HEK293T (cell line): ENCODE measurements at regions not wholly inside any gene's neighbourhood (a gene's known extent, or its start where the extent isn't known, plus 50 kb on each side); places are given as distances from the start of the nearest gene placed in this dataset.

Experiments used
- CTCF ChIA-PET: fragments of 350-600 bp; formaldehyde crosslinking; extraction: SDS; loops from one replicate; lab custom pipeline; 2021; ENCODE audit warnings: antibody characterized with exemption, inconsistent platforms; lab: Yijun Ruan, JAX
- POLR2A ChIA-PET: fragments of 350-600 bp; formaldehyde crosslinking; extraction: SDS; loops from one replicate; lab custom pipeline; 2020; ENCODE audit warnings: antibody characterized with exemption, inconsistent platforms; lab: Yijun Ruan, JAX
- DNase-seq: peaks from one replicate; pipeline ENCODE4 v3.0.0; 2012; ENCODE audit warnings: mixed read lengths; ENCODE audit errors: extremely low spot score
- ARNT ChIP-seq: fragments of 450-650 bp; IDR thresholded peaks from 2 replicates; pipeline ENCODE4 v1.6.1; 2017; ENCODE audit warnings: mild to moderate bottlenecking
- BHLHE40 ChIP-seq: fragments of 450-650 bp; IDR thresholded peaks from 2 replicates; pipeline ENCODE4 v1.6.1; 2016; ENCODE audit warnings: mild to moderate bottlenecking, moderate library complexity, borderline replicate concordance
- CTBP1 ChIP-seq: fragments of 450-650 bp; IDR thresholded peaks from 2 replicates; pipeline ENCODE4 v1.6.1; 2016; ENCODE audit warnings: borderline replicate concordance
- ELF4 ChIP-seq: fragments of 450-650 bp; IDR thresholded peaks from 2 replicates; pipeline ENCODE4 v1.6.1; 2017; ENCODE audit warnings: antibody characterized with exemption
- FOXA1 ChIP-seq: fragments of 450-650 bp; IDR thresholded peaks from 2 replicates; pipeline ENCODE4 v1.6.1; 2016; ENCODE audit warnings: mild to moderate bottlenecking
- FOXK2 ChIP-seq: fragments of 450-650 bp; IDR thresholded peaks from 2 replicates; pipeline ENCODE4 v1.6.1; 2016; ENCODE audit warnings: mild to moderate bottlenecking
- FOXM1 ChIP-seq: fragments of 450-650 bp; IDR thresholded peaks from 2 replicates; pipeline ENCODE4 v1.6.1; 2017; ENCODE audit warnings: mild to moderate bottlenecking, borderline replicate concordance
- HDGF ChIP-seq: fragments of 450-650 bp; IDR thresholded peaks from 2 replicates; pipeline ENCODE4 v1.6.1; 2017; ENCODE audit warnings: antibody characterized with exemption, borderline replicate concordance
- L3MBTL2 ChIP-seq: fragments of 450-650 bp; conservative IDR thresholded peaks from 2 replicates; pipeline ENCODE4 v1.6.1; 2016; ENCODE audit warnings: mild to moderate bottlenecking
- LEF1 ChIP-seq: fragments of 450-650 bp; IDR thresholded peaks from 2 replicates; pipeline ENCODE4 v1.6.1; 2017; ENCODE audit warnings: mild to moderate bottlenecking, borderline replicate concordance
- NFRKB ChIP-seq: fragments of 450-650 bp; IDR thresholded peaks from 2 replicates; pipeline ENCODE4 v1.6.1; 2016; ENCODE audit warnings: mild to moderate bottlenecking, moderate library complexity
- SP1 ChIP-seq: fragments of 450-650 bp; IDR thresholded peaks from 2 replicates; pipeline ENCODE4 v1.6.1; 2017
- SUZ12 ChIP-seq: fragments of 450-650 bp; IDR thresholded peaks from 2 replicates; pipeline ENCODE4 v1.6.1; 2016; ENCODE audit warnings: mild to moderate bottlenecking
- TARDBP ChIP-seq: fragments of 450-650 bp; IDR thresholded peaks from 2 replicates; pipeline ENCODE4 v1.6.1; 2016
- ZNF384 ChIP-seq: fragments of 450-650 bp; IDR thresholded peaks from 2 replicates; pipeline ENCODE4 v1.6.1; 2016
- TF ChIP-seq, protein P1 (sequence below): fragments of 450-650 bp; IDR thresholded peaks from 2 replicates; pipeline ENCODE4 v1.6.1; 2016

DNA sequence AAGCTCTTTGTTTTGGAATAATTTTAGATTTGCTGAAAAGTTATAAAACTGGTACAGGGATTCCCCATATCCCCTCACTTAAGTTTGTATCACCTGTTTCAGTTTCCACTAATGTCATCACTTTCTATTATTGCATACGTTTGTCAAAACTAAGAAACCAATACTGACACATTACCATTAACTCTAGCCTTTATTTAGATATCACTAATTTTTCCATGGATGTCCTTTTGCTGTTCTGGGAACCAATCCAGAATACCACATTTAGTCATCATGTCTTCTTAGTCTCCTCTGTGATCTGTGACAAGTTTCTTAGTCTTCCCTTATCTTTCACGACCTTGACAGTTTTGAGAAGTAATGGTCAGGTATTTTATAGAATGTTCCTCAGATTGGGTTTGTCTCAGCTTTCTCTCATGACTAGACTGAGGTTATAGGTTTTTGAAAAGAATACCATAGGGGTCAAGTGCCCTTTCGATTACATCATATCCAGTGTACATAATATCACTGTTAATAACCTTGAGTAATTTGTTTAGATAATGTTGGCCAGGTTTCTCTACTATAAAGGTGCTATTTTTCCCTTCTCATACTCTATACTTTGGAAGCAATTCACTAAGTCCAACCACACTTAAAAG is 51.9 kb upstream of the NMUR2 start:
- POLR2A ChIA-PET, result no interaction called here
- CTCF ChIA-PET, result no interaction called here
- no peak for TF ChIP-seq BHLHE40
- no peak for TF ChIP-seq TARDBP
- no peak for TF ChIP-seq SP1
- TF ChIP-seq ZNF384, result no peak
- no peak for TF ChIP-seq NFRKB
- TF ChIP-seq FOXM1, result no peak
- TF ChIP-seq FOXA1, result no peak
- TF ChIP-seq, protein P1, sequence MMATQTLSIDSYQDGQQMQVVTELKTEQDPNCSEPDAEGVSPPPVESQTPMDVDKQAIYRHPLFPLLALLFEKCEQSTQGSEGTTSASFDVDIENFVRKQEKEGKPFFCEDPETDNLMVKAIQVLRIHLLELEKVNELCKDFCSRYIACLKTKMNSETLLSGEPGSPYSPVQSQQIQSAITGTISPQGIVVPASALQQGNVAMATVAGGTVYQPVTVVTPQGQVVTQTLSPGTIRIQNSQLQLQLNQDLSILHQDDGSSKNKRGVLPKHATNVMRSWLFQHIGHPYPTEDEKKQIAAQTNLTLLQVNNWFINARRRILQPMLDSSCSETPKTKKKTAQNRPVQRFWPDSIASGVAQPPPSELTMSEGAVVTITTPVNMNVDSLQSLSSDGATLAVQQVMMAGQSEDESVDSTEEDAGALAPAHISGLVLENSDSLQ, result no peak
- no peak for TF ChIP-seq CTBP1
- TF ChIP-seq L3MBTL2, result no peak
- no peak for DNase-seq

DNA sequence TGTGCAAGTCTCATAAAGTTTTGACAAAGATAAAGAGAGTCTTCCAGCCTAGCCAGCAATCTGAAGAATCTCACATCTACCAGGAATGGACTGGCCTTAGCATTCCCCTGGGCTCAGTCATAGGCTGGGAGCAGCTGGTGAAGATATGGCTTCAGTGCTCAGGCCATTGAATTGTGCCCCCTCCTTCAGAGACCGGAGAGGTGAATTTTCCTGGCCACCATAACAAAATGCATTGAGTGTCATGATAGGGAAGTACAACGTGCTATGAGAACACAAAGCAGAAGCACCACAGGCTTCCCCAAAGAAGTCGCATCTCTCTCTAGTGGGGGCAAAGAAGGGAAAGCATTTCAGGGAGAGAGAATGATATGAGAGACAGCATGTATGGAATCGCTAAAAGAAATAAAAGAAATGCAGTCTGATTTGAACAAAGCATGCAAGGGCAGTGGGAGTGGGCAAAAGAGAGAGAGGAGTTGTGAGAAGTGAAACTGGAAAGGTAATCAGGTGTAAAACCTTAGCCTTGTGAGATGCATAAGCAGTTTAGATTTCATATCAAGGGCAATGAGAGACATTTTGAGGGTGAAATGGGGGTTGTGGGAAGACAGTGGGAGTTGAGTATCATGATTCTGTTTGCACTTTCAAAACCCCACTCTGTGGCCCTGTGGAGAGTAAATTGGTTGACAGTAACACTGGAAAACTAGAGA is 57.1 kb upstream of the NMUR2 start:
- TF ChIP-seq ARNT (no peak), CTBP1 (no peak), ZNF384 (no peak), TARDBP (no peak), ELF4 (no peak), FOXA1 (no peak), SP1 (no peak), BHLHE40 (no peak), NFRKB (no peak), LEF1 (no peak), SUZ12 (no peak), L3MBTL2 (no peak), HDGF (no peak), FOXK2 (no peak), FOXM1 (no peak)
- TF ChIP-seq, protein P1, result no peak
- POLR2A ChIA-PET, result no interaction called here
- CTCF ChIA-PET, result no interaction called here
- DNase-seq, result no peak

DNA sequence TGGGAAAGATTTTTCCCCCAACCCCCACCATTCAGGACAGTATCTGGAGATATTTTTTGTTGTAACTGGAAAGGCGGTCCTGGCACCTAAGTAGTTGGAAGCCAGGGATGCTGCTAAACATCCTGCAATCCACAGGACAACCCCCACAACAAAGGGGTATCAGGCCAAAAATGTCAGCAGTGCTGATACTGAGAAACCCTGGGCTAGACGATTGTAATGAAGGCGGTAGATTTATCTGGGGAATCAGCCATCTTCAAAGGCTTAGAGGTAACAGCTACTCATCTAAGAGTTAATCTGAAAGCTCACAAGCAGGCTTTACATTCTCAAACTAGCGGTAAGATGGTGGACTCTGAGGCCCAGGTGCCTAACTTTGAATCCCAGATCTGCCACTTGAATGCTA is 59.0 kb upstream of the NMUR2 start:
- no peak for TF ChIP-seq FOXM1
- no peak for TF ChIP-seq LEF1
- no peak for TF ChIP-seq FOXK2
- TF ChIP-seq SP1, result no peak
- no peak for TF ChIP-seq ARNT
- TF ChIP-seq, protein P1, result no peak
- no peak for TF ChIP-seq SUZ12

DNA sequence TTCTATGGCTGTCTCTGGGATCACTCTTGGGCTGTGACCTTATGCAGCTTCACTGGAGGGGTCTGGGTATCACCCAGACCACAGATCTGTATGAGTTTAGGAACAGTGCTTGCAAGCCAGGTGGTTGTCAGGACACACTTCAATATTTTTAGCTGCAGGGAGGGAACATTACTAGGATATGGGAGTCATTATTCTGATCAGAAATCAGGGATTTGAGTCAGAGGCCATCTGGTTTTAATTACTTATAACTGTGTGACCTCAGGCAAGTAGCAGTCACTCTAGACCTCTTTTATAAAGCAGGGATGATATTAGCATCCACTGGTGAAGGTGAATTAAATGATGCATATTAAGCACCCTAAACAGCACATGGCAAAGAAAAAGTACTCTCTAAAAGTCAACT is 60.1 kb upstream of the NMUR2 start:
- DNase-seq, result no peak
- CTCF ChIA-PET, result no interaction called here
- TF ChIP-seq CTBP1, result no peak
- TF ChIP-seq ELF4, result no peak
- TF ChIP-seq FOXK2, result no peak
- TF ChIP-seq LEF1, result no peak
- TF ChIP-seq SP1, result no peak
- POLR2A ChIA-PET, result no interaction called here

More for the DNA sequence above, 59.0 kb upstream of the NMUR2 start:
- POLR2A ChIA-PET, result no interaction called here
- DNase-seq, result no peak
- CTCF ChIA-PET, result no interaction called here

DNA sequence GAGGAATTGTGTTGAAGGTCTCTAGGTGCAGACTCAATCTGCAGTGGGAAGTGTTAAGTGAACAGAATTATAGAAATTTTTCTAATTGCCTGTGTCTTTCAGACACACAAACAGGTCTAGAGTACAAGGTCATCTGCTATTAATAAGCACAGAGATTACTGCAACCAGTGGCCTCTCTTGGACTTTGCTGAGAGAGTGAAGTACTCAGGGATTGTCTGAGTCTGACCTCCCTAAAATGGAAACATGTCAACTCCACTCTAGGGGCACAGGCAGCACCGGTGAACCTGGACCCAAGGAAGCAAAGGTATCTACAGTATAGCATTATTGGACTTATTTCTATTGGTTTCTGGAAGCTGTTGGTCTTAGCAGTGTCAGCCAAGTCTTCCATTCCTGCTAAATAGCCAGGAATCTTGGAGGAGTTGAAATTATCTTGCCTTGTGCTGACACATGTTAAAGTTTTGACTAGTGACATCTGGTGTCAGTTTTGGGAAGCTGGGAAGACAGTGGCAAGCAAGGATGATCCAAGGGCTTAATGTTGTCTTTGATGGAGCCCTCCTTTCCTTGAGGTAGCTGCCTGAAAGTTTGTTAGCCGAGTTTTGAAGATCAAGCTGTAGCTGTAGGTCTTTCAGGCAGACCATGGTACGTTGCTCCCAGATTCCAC is 61.1 kb upstream of the NMUR2 start:
- ChIA-PET POLR2A (no interaction called here), CTCF (interaction anchor here (0.8 kb wide), 1 partner anchor 116 kb away, joined by 4 read pairs; no protein-coding TSS in a partner anchor)
- TF ChIP-seq SP1, result no peak
- no peak for TF ChIP-seq ELF4
- no peak for TF ChIP-seq L3MBTL2
- no peak for TF ChIP-seq FOXK2
- no peak for TF ChIP-seq ARNT
- no peak for TF ChIP-seq FOXA1
- no peak for TF ChIP-seq SUZ12
- TF ChIP-seq ZNF384, result no peak
- no peak for TF ChIP-seq BHLHE40
- TF ChIP-seq NFRKB, result no peak
- no peak for TF ChIP-seq TARDBP
- TF ChIP-seq FOXM1, result no peak
- TF ChIP-seq LEF1, result no peak
- no peak for TF ChIP-seq CTBP1
- DNase-seq, result no peak

DNA sequence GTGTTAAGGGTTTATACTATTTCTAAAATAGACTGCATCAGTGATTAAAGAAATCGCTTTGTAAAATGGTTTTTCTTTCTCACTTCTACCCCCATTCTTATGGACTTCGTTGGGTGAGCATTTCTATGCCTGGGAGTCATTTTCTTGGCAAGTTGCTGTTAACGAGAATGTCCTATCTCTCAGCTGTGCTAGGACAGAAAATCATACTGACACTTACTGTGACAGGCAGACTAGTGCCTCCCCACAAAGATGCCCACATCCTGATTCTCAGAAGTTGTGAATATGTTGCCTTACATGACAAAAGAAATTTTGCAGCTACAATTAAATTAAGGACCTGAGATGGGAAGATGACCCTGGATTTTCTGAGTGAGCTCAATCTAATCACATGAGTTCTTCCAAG is 65.1 kb upstream of the NMUR2 start:
- CTCF ChIA-PET, result no interaction called here
- DNase-seq, result no peak
- no peak for TF ChIP-seq BHLHE40
- TF ChIP-seq FOXA1, result no peak
- TF ChIP-seq FOXM1, result no peak
- no peak for TF ChIP-seq HDGF
- TF ChIP-seq NFRKB, result no peak
- TF ChIP-seq ARNT, result no peak
- TF ChIP-seq TARDBP, result no peak
- TF ChIP-seq SUZ12, result no peak
- TF ChIP-seq CTBP1, result no peak
- TF ChIP-seq SP1, result no peak
- no peak for TF ChIP-seq L3MBTL2
- TF ChIP-seq, protein P1, result no peak
- TF ChIP-seq LEF1, result no peak
- TF ChIP-seq ELF4, result no peak
- TF ChIP-seq FOXK2, result no peak
- no peak for TF ChIP-seq ZNF384
- POLR2A ChIA-PET, result no interaction called here
